Ishikawa (cell line): ENCODE measurements at regions not wholly inside any gene's neighbourhood (a gene's known extent, or its start where the extent isn't known, plus 50 kb on each side); places are given as distances from the start of the nearest gene placed in this dataset.

Source experiments
- CREB1 ChIP-seq: IDR thresholded peaks from 2 replicates; pipeline ENCODE4 v1.6.1; 2012; ENCODE audit warnings: low read depth
- EP300 ChIP-seq: IDR thresholded peaks from 2 replicates; pipeline ENCODE4 v1.6.1; 2012; ENCODE audit warnings: borderline replicate concordance
- NFIC ChIP-seq: IDR thresholded peaks from 2 replicates; pipeline ENCODE4 v1.6.1; 2012
- RAD21 ChIP-seq: IDR thresholded peaks from 2 replicates; pipeline ENCODE4 v1.6.1; 2012; ENCODE audit warnings: low read depth
- TAF1 ChIP-seq: IDR thresholded peaks from 2 replicates; pipeline ENCODE4 v1.6.1; 2012; ENCODE audit warnings: low read depth, mild to moderate bottlenecking
- YY1 ChIP-seq: IDR thresholded peaks from 2 replicates; pipeline ENCODE4 v1.6.1; 2012; ENCODE audit warnings: low read depth
- ZBTB7A ChIP-seq: IDR thresholded peaks from 2 replicates; pipeline ENCODE4 v1.6.1; 2012; ENCODE audit warnings: low read depth
- TF ChIP-seq, protein P1 (sequence below): IDR thresholded peaks from 2 replicates; pipeline ENCODE4 v1.6.1; 2012
- TF ChIP-seq, protein P2 (sequence below): IDR thresholded peaks from 2 replicates; pipeline ENCODE4 v1.6.1; 2012

DNA sequence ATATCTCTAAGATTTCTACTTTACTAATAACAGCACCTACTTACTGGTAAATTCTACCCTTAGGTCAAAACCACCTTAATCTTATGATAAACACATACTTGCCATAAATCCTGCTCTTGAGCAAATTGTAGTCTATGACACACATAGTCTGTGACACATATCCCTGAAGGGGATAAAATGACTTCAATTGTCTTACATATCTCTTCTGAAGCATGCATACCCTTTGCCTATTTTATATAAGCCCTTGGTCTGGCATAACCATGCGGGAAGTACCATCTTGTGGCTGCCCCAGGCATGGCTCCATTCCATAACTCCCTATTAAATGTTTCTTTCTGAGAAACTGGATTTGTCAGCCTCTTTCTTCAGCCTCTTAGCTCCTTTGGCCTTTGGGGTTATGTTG, 248.9 kb downstream of the SLC7A11 start:
- TF ChIP-seq EP300 (no peak), YY1 (no peak), TAF1 (no peak), RAD21 (no peak), CREB1 (no peak), ZBTB7A (no peak), NFIC (no peak)
- TF ChIP-seq, protein P1, sequence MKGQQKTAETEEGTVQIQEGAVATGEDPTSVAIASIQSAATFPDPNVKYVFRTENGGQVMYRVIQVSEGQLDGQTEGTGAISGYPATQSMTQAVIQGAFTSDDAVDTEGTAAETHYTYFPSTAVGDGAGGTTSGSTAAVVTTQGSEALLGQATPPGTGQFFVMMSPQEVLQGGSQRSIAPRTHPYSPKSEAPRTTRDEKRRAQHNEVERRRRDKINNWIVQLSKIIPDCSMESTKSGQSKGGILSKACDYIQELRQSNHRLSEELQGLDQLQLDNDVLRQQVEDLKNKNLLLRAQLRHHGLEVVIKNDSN = no peak
- TF ChIP-seq, protein P2, sequence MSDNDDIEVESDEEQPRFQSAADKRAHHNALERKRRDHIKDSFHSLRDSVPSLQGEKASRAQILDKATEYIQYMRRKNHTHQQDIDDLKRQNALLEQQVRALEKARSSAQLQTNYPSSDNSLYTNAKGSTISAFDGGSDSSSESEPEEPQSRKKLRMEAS = no peak
